HUES48 (cell line): ENCODE measurements at regions not wholly inside any gene's neighbourhood (a gene's known extent, or its start where the extent isn't known, plus 50 kb on each side); places are given as distances from the start of the nearest gene placed in this dataset.

ENCODE experiments used
- H3K27ac ChIP-seq: one replicate; pipeline ENCODE4 v1.7.0; 2013; ENCODE audit warnings: low read depth, low read length, inconsistent platforms
- H3K27me3 ChIP-seq: 2 replicates; pipeline ENCODE4 v1.6.1; 2013; ENCODE audit warnings: mild to moderate bottlenecking, low read length; ENCODE audit not compliant: control insufficient read depth, insufficient read depth
- H3K36me3 ChIP-seq: 2 replicates; pipeline ENCODE4 v1.6.1; 2013; ENCODE audit warnings: low read length; ENCODE audit not compliant: control insufficient read depth, insufficient read depth
- H3K4me1 ChIP-seq: 2 replicates; pipeline ENCODE4 v1.6.1; 2013; ENCODE audit warnings: mild to moderate bottlenecking, low read length; ENCODE audit not compliant: control insufficient read depth, insufficient read depth
- H3K4me3 ChIP-seq: 2 replicates; pipeline ENCODE4 v1.5.1; 2013; ENCODE audit warnings: mild to moderate bottlenecking, low read depth, low read length
- H3K9ac ChIP-seq: 2 replicates; pipeline ENCODE4 v1.6.1; 2013; ENCODE audit warnings: mild to moderate bottlenecking, low read depth, low read length, moderate library complexity
- H3K9me3 ChIP-seq: 2 replicates; pipeline ENCODE4 v1.6.1; 2013; ENCODE audit warnings: low read length; ENCODE audit not compliant: control insufficient read depth, insufficient read depth

GRCh38 chr11:38315151-38315550 lies 1717.1 kb upstream of the RAG2 start:
- no peaks in the 10 kb centered on the region for H3K27me3 ChIP-seq
- H3K36me3 ChIP-seq, result no peaks in the 10 kb centered on the region
- no peak overlapping the region for H3K27ac ChIP-seq
- H3K4me3 ChIP-seq, result no peak overlapping the region
- no peaks in the 10 kb centered on the region for H3K4me1 ChIP-seq
- H3K9ac ChIP-seq, result no peak overlapping the region
- no peaks in the 10 kb centered on the region for H3K9me3 ChIP-seq

GRCh38 chr11:38307455-38307854 lies 1709.4 kb upstream of the RAG2 start:
- Histone ChIP-seq H3K4me3 (no peak overlapping the region), H3K9me3 (no peaks in the 10 kb centered on the region), H3K9ac (no peak overlapping the region), H3K27ac (no peak overlapping the region), H3K4me1 (no peaks in the 10 kb centered on the region), H3K27me3 (no peaks in the 10 kb centered on the region), H3K36me3 (no peaks in the 10 kb centered on the region)

- Histone ChIP-seq H3K36me3 (no peaks in the 10 kb centered on the region), H3K4me1 (no peaks in the 10 kb centered on the region), H3K9me3 (no peaks in the 10 kb centered on the region), H3K27me3 (no peaks in the 10 kb centered on the region), H3K4me3 (no peak overlapping the region), H3K27ac (no peak overlapping the region), H3K9ac (no peak overlapping the region)
These were observed 1707.6 kb upstream of the RAG2 start for GRCh38 chr11:38305682-38306081.

GRCh38 chr11:38304926-38305325 lies 1706.9 kb upstream of the RAG2 start:
- H3K27me3 ChIP-seq, result no peaks in the 10 kb centered on the region
- no peaks in the 10 kb centered on the region for H3K4me1 ChIP-seq
- no peaks in the 10 kb centered on the region for H3K36me3 ChIP-seq
- H3K27ac ChIP-seq, result no peak overlapping the region
- H3K4me3 ChIP-seq, result no peak overlapping the region
- H3K9ac ChIP-seq, result no peak overlapping the region
- H3K9me3 ChIP-seq, result no peaks in the 10 kb centered on the region

GRCh38 chr11:38302564-38302963 lies 1704.5 kb upstream of the RAG2 start:
- H3K9me3 ChIP-seq, result no peaks in the 10 kb centered on the region
- H3K27ac ChIP-seq, result no peak overlapping the region
- no peak overlapping the region for H3K9ac ChIP-seq
- no peak overlapping the region for H3K4me3 ChIP-seq
- H3K27me3 ChIP-seq, result no peaks in the 10 kb centered on the region
- H3K4me1 ChIP-seq, result peaks cover 2% of the 10 kb centered on the region
- H3K36me3 ChIP-seq, result no peaks in the 10 kb centered on the region

GRCh38 chr11:38300570-38300969 lies 1702.5 kb upstream of the RAG2 start:
- no peaks in the 10 kb centered on the region for H3K27me3 ChIP-seq
- H3K27ac ChIP-seq, result no peak overlapping the region
- no peak overlapping the region for H3K4me3 ChIP-seq
- peaks cover 5% of the 10 kb centered on the region for H3K4me1 ChIP-seq
- no peak overlapping the region for H3K9ac ChIP-seq
- H3K36me3 ChIP-seq, result no peaks in the 10 kb centered on the region
- H3K9me3 ChIP-seq, result no peaks in the 10 kb centered on the region

- Histone ChIP-seq H3K27ac (no peak overlapping the region), H3K4me3 (no peak overlapping the region), H3K27me3 (no peaks in the 10 kb centered on the region), H3K9me3 (no peaks in the 10 kb centered on the region; the same call in 1 of the 2 replicates), H3K4me1 (peaks cover 5% of the 10 kb centered on the region), H3K9ac (no peak overlapping the region), H3K36me3 (no peaks in the 10 kb centered on the region)
These were observed 1698.3 kb upstream of the RAG2 start for GRCh38 chr11:38296211-38296776.

GRCh38 chr11:38282718-38283117 lies 1684.7 kb upstream of the RAG2 start:
- Histone ChIP-seq H3K4me1 (no peaks in the 10 kb centered on the region), H3K36me3 (no peaks in the 10 kb centered on the region), H3K9me3 (no peaks in the 10 kb centered on the region)

GRCh38 chr11:38278457-38279141 lies 1680.6 kb upstream of the RAG2 start:
- no peaks in the 10 kb centered on the region for H3K4me1 ChIP-seq
- no peaks in the 10 kb centered on the region for H3K9me3 ChIP-seq
- H3K36me3 ChIP-seq, result no peaks in the 10 kb centered on the region
- H3K27me3 ChIP-seq, result no peaks in the 10 kb centered on the region
- no peak overlapping the region for H3K9ac ChIP-seq
- no peak overlapping the region for H3K27ac ChIP-seq
- H3K4me3 ChIP-seq, result no peak overlapping the region

More at GRCh38 chr11:38282718-38283117, 1684.7 kb upstream of the RAG2 start:
- Histone ChIP-seq H3K4me3 (no peak overlapping the region), H3K27me3 (no peaks in the 10 kb centered on the region), H3K9ac (no peak overlapping the region), H3K27ac (no peak overlapping the region)

- H3K36me3 ChIP-seq, result no peaks in the 10 kb centered on the region
- H3K9ac ChIP-seq, result no peak overlapping the region
- no peaks in the 10 kb centered on the region for H3K4me1 ChIP-seq
- no peaks in the 10 kb centered on the region for H3K27me3 ChIP-seq
- no peak overlapping the region for H3K27ac ChIP-seq
- peaks cover 6% of the 10 kb centered on the region; the same call in 1 of the 2 replicates for H3K9me3 ChIP-seq
- no peak overlapping the region for H3K4me3 ChIP-seq
These were observed 1676.0 kb upstream of the RAG2 start for GRCh38 chr11:38274031-38274430.

- Histone ChIP-seq H3K27ac (no peak overlapping the region), H3K36me3 (no peaks in the 10 kb centered on the region), H3K4me3 (no peak overlapping the region), H3K4me1 (no peaks in the 10 kb centered on the region), H3K9ac (no peak overlapping the region), H3K27me3 (no peaks in the 10 kb centered on the region), H3K9me3 (peaks cover 6% of the 10 kb centered on the region; the same call in 1 of the 2 replicates)
These were observed 1674.3 kb upstream of the RAG2 start for GRCh38 chr11:38272376-38272775.
